Coronary artery (tissue), 2 donors: ENCODE measurements at regions not wholly inside any gene's neighbourhood (a gene's known extent, or its start where the extent isn't known, plus 50 kb on each side); places are given as distances from the start of the nearest gene placed in this dataset.

Source experiments
- DNase-seq: peaks from one replicate; pipeline ENCODE4 v3.0.0-alpha.2; 2017; ENCODE audit warnings: low spot score
- H3K27ac ChIP-seq, 2 donors: fragments of 200-600 bp; sonication (generic); one replicate each; pipeline ENCODE4 v1.5.1; 2016 to 2019
- H3K4me3 ChIP-seq: fragments of 200-600 bp; sonication (generic); 2 replicates; pipeline ENCODE4 v1.5.1; 2016; ENCODE audit warnings: mild to moderate bottlenecking, moderate library complexity
- CTCF ChIP-seq: fragments of 200-600 bp; sonication (generic); IDR thresholded peaks from one replicate; pipeline ENCODE4 v1.5.1; 2019; ENCODE audit warnings: antibody characterized with exemption

- no peak overlapping the region for H3K27ac ChIP-seq
- no peak for TF ChIP-seq CTCF
- DNase-seq: no peak
- no peak overlapping the region for H3K4me3 ChIP-seq
Observed at GRCh38 chr7:86962623-86963022, 96.8 kb downstream of the ELAPOR2 start.

DNA sequence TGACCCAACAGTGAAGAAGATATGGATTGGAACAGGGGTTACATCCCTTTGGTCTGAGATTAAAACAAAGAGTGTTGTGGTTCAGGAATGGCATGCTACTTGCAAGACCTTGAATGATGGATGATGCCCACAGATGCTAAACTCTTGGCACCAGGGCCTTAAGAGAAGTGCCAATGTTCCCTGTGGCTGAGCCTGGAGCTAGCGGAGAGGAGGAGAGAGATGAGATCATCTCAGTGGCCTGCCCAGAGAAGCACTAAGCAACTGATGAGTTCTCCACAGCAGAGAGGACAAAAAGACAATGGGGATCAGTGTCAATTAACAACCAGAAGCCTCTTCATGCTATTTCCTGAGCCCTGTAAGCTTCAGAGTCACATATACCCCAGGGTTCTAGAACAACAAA lies 97.8 kb downstream of the ELAPOR2 start:
- DNase-seq: no peak
- H3K27ac ChIP-seq: no peak overlapping the region

DNA sequence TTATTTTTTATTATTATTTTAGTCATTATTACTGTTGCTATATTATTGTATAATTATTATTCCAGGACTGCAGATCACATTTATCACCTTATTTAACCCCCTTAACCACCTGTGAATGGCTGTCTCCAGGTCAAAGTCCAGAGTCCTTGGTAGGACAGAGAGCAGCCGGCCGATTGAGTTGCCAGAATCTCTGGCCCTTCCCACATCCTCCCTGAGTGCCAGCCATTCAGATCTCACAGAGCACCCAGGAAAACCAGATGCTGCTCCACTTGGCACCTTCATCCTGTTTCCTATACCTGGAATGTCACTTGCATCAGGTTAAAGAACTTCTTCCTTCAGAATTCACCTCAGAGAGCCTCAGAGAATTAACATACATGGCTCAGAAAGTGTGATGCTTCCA lies 101.1 kb downstream of the ELAPOR2 start:
- Histone ChIP-seq H3K27ac (no peak overlapping the region), H3K4me3 (no peak overlapping the region)
- TF ChIP-seq CTCF: no peak
- DNase-seq: no peak

More for the DNA sequence above, 97.8 kb downstream of the ELAPOR2 start:
- no peak overlapping the region for H3K4me3 ChIP-seq
- TF ChIP-seq CTCF: no peak

DNA sequence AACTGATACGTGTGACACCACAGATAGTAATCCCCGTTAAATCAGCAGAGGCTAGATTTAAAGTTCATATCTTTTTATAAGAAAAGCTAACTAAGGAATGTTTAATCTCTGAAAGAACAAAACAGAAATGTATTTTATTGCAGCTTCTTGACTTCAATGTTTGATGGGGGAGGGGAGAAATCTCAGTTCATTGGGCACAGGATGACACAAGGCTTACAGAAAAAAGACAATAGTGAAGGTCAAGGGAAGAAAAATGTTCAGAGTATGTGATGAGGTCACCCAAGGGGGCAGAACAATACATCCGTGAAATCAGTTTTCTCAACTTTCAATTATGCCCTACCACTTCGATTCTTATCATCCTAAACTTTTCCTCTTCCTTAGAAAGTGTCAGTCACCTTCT lies 102.9 kb downstream of the ELAPOR2 start:
- no peak for TF ChIP-seq CTCF
- Histone ChIP-seq H3K27ac (no peak overlapping the region), H3K4me3 (no peak overlapping the region)
- no peak for DNase-seq

DNA sequence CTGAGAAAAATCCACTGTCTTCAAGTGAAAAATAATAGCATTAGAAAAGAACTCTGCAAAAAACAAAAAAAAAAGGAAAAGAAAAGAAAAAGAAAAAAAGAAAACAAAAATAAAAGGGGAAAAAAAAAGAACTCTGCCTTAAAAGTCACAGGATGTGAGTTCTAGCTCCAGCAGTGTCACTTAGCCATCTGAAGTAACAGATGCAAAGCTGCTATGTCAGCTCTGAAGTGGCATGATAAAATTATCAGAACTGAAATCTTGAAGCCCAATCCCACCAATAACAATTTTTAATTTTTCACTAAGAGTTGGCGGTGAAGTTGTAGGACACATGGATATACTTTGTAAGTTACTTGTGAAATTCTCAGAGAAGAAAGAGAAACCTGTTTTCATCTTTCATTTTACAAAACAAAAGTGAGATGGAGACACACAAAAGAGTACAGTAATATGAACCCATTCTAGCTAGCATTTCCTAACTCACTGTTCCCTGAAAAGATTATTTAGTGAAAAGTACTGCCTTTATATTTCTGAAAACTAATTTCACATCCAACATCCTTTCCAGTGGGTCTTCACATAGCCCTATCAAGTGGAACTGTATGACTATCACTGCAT lies 103.5 kb downstream of the ELAPOR2 start:
- DNase-seq: no peak
- TF ChIP-seq CTCF: no peak
- H3K4me3 ChIP-seq: no peak overlapping the region
- no peak overlapping the region for H3K27ac ChIP-seq

DNA sequence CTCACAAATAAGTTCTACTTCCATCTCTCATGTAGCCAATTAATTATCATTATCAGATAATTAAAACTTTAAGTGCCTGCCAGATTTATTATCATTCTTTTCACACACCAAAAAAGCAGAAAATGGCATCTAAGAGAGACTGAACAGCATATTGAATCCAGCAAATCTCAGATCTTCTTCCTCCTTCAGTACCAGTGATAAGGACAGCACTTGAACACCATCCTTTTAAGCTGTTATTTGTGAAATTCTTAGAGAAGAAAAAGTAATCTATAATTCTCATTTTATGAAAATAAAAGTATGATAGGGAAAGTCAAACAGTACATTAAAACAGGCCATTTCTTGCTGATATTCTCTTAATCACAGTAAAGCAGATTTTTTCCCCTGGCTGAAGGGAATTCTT lies 104.5 kb downstream of the ELAPOR2 start:
- no peak for TF ChIP-seq CTCF
- no peak overlapping the region for H3K27ac ChIP-seq
- no peak for DNase-seq
- H3K4me3 ChIP-seq: no peak overlapping the region

DNA sequence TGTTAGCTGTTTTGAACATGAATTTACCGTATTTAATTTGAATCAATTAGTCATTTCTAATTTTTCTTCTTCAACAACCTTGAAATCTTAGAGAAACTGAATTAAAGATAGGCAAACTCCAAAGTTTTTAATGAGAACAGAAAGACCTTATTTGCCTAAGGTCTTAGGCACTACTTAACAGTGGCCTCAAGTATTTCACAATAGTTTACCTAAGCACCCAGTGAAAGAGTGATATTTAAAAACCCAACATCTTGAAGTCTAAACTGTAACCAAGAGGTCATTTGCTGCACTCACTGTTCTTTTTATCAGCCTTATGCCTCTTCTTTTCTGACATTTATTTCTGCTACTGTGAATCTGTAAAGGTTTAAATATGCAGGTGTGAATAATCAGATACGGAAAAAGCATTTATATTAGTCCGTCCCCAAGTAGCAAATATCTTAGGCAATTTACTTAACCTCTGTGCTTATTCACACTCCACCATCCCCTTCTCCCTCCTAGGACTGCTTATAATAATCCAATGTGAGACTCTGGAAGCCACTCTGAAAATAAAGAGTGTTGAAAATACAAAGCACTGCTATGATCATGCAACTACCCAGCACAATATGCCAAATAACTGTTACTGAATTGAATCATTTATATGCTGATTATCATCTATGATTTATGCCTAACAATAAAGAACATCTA lies 105.7 kb downstream of the ELAPOR2 start:
- no peak for TF ChIP-seq CTCF
- DNase-seq: no peak
- Histone ChIP-seq H3K4me3 (no peak overlapping the region), H3K27ac (no peak overlapping the region)
